Left lung (tissue), 4 donors: ENCODE measurements at regions not wholly inside any gene's neighbourhood (a gene's known extent, or its start where the extent isn't known, plus 50 kb on each side); places are given as distances from the start of the nearest gene placed in this dataset.

Experiments
- ATAC-seq: fragments of 200-7000 bp; cut with Tn5 transposase; one replicate; pipeline ENCODE4 v1.9.1; 2020; ENCODE audit warnings: moderate library complexity
- DNase-seq, 4 donors: peaks; one replicate each; pipeline ENCODE4 v3.0.0-alpha.2; 2013 to 2020
- H3K27ac ChIP-seq, 2 donors: fragments of 200-600 bp; sonication (generic) in 1 of 2; one replicate each; pipeline versions ENCODE4 v1.5.0 to v1.8.0; 2020 to 2021
- H3K27me3 ChIP-seq, 2 donors: fragments of 200-600 bp; sonication (generic) in 1 of 2; one replicate each; pipeline versions ENCODE4 v1.5.0 to v1.8.0; 2020 to 2021
- H3K36me3 ChIP-seq, 2 donors: fragments of 200-600 bp; sonication (generic) in 1 of 2; one replicate each; pipeline versions ENCODE4 v1.5.0 to v1.8.0; 2020 to 2021
- H3K4me1 ChIP-seq, 2 donors: fragments of 200-600 bp; one replicate each; pipeline ENCODE4 v1.8.0; 2021
- H3K4me3 ChIP-seq, 2 donors: fragments of 200-600 bp; sonication (generic) in 1 of 2; one replicate each; pipeline versions ENCODE4 v1.5.0 to v1.8.0; 2020 to 2021; ENCODE audit warnings: mild to moderate bottlenecking in 1 of 2
- H3K9me3 ChIP-seq, 2 donors: fragments of 200-600 bp; sonication (generic) in 1 of 2; one replicate each; pipeline versions ENCODE4 v1.5.0 to v1.8.0; 2020 to 2021
- CTCF ChIP-seq, 2 donors: fragments of 200-600 bp; sonication (generic) in 1 of 2; IDR thresholded peaks; one replicate each; pipeline versions ENCODE4 v1.5.0 to v1.8.0; 2021; ENCODE audit warnings: antibody characterized with exemption in 2 of 2
- intact Hi-C, 2 donors: fragments of 100-400 bp; cut with DNase I; formaldehyde crosslinking; loops; one replicate each; pipeline versions ENCODE4 v1.11.2 to v1.14.2; 2022
- donor health status: DM: no; HTN: yes; CAD: no.
- donor health status: DM: no; HTN: no; CAD: no.

DNA sequence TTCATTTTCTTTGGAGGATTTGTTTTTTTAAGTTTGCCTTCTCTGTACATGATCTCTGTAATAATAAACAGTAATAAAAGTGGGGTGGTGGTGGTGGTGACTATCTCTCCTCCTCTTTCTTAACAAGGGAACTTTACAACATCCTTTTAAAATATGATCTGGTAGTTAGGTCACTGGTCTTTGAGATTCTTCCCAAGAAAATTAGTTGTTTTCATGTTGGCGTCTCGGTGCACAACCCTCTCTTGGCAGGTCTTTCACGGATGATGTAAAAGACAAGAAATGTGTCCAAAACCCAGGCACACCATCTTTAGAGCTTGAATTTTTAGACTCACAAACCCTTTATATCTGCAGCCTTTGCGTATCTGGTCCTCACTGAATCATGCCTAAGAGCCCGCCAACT lies 488.5 kb upstream of the TBX3 start:
- DNase-seq (no peak), ATAC-seq (no peak)
- intact Hi-C loops: no loop called here
- Histone ChIP-seq H3K4me1 (no peaks in the 10 kb centered on the region), H3K4me3 (no peak overlapping the region), H3K9me3 (no peaks in the 10 kb centered on the region), H3K27ac (no peak overlapping the region), H3K36me3 (no peaks in the 10 kb centered on the region), H3K27me3 (no peaks in the 10 kb centered on the region)
- TF ChIP-seq CTCF (IDR thresholded peaks at IDR 0.05): no peak

- H3K4me1 ChIP-seq: no peaks in the 10 kb centered on the region
- intact Hi-C loops: no loop called here
- ATAC-seq (peak; percentile 32), DNase-seq (no peak)
- no peak for TF ChIP-seq CTCF (IDR thresholded peaks at IDR 0.05)
- no peaks in the 10 kb centered on the region for H3K36me3 ChIP-seq
- H3K9me3 ChIP-seq: no peaks in the 10 kb centered on the region
- H3K27me3 ChIP-seq: no peaks in the 10 kb centered on the region
- H3K27ac ChIP-seq: no peak overlapping the region
- H3K4me3 ChIP-seq: no peak overlapping the region
Observed at GRCh38 chr12:115169981-115170380, 486.0 kb upstream of the TBX3 start.

- Histone ChIP-seq H3K9me3 (no peaks in the 10 kb centered on the region), H3K27ac (no peak overlapping the region), H3K27me3 (no peaks in the 10 kb centered on the region), H3K36me3 (no peaks in the 10 kb centered on the region), H3K4me3 (no peak overlapping the region), H3K4me1 (no peaks in the 10 kb centered on the region)
- TF ChIP-seq CTCF (IDR thresholded peaks at IDR 0.05): no peak
- peak; percentile 13 for ATAC-seq
- intact Hi-C loops: no loop called here
- DNase-seq: no peak
Observed at GRCh38 chr12:115166698-115167315, 482.8 kb upstream of the TBX3 start.

GRCh38 chr12:115163710-115164109 lies 479.7 kb upstream of the TBX3 start:
- intact Hi-C loops: no loop called here
- no peak overlapping the region for H3K4me3 ChIP-seq
- H3K27ac ChIP-seq: no peak overlapping the region
- no peaks in the 10 kb centered on the region for H3K4me1 ChIP-seq
- DNase-seq (no peak), ATAC-seq (no peak)
- no peaks in the 10 kb centered on the region for H3K36me3 ChIP-seq
- no peaks in the 10 kb centered on the region for H3K9me3 ChIP-seq
- TF ChIP-seq CTCF (IDR thresholded peaks at IDR 0.05): no peak
- no peaks in the 10 kb centered on the region for H3K27me3 ChIP-seq

- Histone ChIP-seq H3K4me1 (no peaks in the 10 kb centered on the region), H3K9me3 (no peaks in the 10 kb centered on the region), H3K27ac (no peak overlapping the region), H3K36me3 (no peaks in the 10 kb centered on the region), H3K4me3 (no peak overlapping the region), H3K27me3 (no peaks in the 10 kb centered on the region)
- DNase-seq (no peak), ATAC-seq (no peak)
- intact Hi-C loops: no loop called here
- TF ChIP-seq CTCF (IDR thresholded peaks at IDR 0.05): no peak
Observed at GRCh38 chr12:115160271-115161128, 476.5 kb upstream of the TBX3 start.
